ENCODE measurements at regions not wholly inside any gene's neighbourhood (a gene's known extent, or its start where the extent isn't known, plus 50 kb on each side); places are given as distances from the start of the nearest gene placed in this dataset.
"Not testable (repeated sequence)": the region's sequence is repeated elsewhere in the genome, so short reads cannot be mapped to it uniquely, and the experiment has no call there.

DNA sequence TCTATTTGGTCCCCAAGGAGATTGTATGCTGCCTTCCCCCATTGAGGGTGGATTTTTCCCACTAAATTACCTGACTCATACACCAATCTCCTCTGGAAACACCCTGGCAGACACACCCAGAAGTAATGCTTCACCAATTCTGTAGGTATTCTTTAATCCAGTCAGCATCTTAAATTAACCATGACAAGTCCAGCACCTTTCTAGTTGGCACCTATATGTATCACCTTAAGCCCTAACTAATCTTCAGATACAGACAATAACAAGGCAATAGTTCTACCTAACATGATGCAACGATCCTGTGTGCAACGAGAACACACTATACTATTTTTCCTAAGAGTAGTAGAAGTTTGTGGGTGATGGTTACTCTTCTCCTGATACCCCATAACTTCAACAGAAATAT, 473.3 kb upstream of the NPAP1 start:
- DNase-seq: not testable (repeated sequence)

DNA sequence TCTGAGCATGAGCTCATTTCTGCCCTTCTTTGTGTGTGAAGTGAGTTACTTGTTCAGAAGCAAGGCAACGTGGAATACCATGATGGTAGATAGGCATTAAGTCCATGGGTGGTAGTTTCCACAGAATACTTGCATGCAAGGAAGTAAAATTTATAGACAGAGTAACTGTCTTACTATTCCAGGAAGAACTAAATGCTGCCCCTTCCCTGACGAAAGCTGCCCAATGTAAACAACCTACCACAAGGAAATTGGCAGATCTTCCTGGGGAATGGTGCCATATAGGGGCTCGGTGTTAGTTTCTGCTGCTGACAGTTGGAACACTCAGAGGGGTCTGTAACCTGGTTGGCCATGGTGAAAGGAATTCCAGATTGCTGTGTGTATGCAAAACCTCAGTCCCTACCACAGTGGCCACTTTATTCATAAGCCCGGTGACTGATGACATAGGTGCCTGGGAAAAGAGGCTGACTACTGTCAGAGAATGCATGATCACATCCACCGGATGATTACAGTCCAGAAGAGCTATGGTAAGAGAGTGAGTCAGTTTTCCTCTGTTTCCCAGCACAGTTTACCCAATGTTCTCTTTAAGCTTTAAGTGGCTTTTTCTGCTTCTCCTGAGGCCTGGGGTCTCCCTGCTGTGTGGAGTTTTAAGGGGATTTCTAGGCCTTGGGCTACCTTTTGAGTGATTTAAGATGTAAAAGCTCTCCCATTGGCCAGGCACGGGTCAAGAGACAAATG, 463.7 kb upstream of the NPAP1 start:
- not testable (repeated sequence) for DNase-seq

DNA sequence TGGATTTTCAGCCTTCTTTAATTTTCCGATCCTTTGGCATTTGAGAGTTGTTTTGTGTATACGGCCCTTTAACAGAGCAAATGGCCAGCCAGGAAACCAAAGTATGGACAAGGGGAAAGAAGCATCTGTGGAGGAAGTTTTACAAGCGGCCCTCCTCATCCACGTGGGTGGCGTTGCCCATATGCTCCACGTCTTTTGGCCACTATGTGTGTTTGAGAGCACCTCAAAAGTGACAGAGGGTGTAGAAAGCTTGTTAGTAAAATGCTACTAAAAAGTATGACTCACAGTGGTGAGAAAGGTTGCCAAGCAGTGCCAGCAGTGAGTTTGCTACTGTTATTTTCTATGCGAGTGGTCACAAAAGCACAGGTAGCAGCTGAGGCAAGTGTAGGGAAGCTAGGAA, 451.8 kb upstream of the NPAP1 start:
- no peak for DNase-seq

DNA sequence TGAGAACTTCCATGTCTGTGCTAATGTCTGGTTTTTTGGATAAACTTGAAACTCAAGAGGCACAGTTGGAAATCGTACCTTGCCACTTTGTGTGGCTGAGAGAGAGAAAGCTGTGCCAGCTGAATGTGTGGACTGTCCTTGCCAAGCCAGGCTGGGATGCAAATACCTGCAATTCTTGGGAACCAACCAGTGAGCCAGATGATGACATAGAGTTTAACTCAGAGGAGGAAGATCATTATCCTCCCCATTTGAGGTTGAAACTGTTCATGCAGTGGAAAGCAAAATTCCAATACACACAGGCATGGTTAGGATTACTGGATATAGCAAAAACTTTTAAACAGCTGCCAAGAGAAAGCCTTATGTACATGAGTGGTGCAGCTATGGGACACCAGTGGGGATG, 451.4 kb upstream of the NPAP1 start:
- no peak for DNase-seq

DNA sequence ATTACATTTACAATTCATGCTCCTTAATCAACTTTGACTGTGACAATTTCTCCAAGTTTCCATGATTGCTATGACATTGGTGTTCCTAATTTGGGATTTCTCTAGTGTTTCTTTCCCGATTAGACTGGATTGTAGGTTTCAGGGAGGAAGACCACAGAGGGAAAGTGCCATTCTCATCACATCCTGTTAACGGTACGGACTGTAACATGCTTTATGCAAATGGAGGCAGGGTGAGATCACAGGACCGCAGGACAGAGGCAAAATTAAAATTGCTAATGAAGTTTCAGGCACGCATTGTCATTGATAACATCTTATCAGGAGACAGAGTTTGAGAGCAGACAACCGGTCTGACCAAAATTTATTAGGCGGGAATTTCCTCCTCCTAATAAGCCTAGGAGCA, 446.7 kb upstream of the NPAP1 start:
- DNase-seq: not testable (repeated sequence)

DNA sequence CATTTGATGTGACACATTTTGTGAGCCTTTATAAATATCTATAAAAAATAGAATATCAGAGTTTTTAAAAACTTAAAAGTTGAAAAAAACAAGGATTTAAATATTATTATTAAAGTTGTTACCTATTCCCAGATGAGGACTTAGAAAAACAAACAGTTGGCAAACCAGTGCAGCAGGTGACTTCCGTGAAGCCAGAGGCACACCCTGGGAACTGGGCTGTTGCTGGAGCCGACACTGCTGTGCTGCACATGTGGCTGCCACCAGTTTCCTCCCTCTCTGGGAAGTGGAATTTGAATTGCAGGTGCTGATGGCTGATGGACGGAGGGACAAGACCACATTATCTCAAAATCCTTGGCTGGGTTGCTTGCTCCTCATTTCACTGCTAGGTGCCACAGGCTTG, 442.4 kb upstream of the NPAP1 start:
- not testable (repeated sequence) for DNase-seq

DNA sequence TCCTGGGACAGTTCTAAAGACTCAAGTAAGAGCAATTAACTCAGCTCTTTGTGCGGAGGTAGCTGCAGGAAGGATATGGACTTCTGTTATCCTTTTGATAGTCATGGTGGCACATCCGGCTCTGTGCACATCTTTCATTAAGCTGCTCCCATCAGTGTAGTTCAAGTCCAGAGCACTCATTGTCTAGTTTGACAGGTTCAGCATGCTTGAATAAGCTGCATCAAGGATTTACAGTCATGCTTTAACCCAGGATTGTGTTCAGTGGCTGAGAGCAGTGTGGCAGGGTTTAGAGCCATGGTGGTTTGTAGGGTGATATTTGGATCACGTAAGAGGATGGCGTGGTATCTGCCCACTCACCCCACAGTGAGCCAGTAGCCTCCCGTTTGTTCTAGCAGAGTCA, 435.0 kb upstream of the NPAP1 start:
- not testable (repeated sequence) for DNase-seq

DNA sequence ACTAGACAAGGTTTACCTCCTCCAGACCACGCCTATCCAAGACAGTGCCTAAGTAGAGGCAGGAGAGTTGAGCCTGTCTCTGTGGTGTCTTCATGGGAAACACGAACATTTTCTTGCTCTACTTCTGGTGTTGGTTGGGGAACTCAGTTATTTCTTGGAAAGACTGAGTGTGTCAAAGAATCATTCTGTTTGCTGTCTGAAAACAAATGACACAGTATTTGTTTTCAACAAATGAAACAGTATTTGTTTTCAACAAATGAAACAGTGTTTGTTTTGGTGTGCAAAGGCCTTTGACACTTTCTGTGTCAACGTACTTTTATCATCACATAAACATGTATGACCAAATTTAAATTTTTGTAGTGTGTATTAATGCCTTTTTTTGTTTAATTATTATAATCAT, 416.5 kb upstream of the NPAP1 start:
- not testable (repeated sequence) for DNase-seq

DNA sequence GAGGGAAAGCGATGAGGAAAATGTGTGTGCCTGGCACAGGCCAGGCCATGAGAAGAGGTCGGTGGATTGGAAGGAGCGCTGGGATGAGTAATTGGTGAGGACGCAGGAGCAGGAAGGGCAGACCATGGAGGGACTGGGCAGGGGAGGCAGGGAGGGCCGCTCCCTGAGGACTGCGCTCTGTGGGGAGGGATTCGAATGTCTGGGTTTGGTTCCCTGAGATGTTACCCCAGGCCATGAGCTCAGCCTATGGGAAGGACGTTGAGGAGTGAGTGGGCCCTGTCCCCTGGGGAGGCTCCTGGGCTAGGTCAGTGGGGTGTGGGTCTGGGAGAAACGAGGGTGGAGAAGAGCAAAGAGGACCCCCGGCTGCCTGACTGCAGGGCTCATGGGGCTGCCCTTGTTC, 415.2 kb upstream of the NPAP1 start:
- not testable (repeated sequence) for DNase-seq

DNA sequence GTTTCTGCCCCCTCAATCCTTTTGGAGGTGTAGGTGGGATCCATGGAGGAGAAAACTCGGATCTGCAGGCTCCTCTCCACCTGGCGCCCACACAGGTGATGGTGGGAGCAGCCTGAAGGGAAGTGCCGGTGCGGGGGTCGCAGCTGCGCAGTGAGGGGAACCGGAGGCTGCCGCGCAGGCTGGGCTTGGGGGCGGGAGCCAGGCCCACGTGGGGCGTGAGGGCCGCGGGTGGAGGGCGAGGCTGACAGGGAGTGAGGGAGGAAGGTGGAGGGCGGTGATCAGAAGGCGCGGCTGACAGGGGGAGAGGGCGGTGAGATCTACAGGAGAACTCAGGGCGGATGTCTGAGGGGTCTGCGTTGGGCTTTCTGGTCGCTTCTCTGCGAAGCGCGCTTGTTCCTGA, 414.7 kb upstream of the NPAP1 start:
- not testable (repeated sequence) for DNase-seq

DNA sequence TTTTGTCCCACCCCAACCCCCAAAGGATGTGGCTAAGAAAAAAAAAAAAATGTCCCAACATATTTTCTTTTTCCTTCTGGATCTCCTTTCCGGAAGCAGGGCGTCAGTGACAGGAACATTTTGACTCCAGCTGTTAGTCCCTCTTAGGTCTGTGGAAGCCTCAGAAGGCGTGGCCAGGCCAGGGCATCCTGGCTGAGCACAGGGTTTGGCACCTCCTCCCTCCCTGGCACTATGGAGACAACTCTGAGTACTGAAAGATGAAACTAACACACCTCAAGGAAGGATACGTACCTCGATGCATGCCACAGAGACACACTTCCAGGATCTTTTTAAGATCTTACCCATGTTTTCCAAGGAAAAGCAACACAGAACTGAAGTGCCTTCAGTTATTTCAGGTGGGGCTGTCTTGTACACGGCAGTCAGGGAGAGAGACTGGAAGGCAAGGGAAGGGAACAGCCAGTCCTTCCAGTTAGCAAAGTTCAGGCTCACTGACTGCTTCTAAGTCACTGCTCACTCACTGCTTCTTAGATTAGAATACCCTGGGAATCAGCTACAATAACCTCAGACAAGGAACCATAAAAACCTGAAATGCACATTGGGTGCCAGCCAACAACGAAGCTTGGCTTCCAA, 406.9 kb upstream of the NPAP1 start:
- not testable (repeated sequence) for DNase-seq

DNA sequence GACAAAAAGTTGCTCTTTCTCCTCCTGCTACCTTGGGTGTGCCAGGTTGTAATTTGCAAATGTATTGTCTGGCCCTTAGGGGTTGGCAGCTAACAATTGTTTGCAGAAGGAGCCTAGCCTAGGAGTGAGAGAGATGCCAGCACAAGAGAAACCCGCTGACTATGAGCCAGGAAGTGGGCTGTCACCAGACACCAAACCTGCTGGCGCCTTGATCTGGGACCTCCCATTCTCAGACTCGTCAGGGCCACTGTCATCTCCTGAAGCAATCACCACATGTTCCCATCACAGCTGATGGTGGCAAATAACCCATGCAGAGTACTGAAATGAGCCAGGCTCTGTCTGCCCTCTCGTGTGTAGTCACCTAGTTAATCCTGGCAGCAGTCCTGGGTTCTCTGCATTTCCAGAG, 406.4 kb upstream of the NPAP1 start:
- DNase-seq: no peak

DNA sequence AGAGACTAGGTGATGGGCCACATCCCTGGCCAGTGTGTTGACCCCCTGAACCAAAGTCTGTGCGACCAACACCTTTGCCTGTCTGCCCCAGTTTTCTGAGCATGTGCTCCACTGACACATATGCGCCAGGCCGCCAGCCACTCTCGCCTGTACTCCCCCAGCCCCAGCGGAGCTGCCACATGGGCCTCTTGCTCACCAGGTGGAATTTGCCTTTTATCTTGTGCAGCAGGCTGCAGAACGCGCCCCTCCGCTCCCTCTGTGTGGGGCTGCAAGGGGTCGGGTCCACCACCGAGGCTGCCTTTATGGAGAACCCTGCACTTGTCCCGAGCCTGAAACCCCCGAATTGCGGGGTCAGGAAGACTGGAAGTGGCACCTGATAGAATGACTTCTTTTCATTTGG, 405.7 kb upstream of the NPAP1 start:
- no peak for DNase-seq

DNA sequence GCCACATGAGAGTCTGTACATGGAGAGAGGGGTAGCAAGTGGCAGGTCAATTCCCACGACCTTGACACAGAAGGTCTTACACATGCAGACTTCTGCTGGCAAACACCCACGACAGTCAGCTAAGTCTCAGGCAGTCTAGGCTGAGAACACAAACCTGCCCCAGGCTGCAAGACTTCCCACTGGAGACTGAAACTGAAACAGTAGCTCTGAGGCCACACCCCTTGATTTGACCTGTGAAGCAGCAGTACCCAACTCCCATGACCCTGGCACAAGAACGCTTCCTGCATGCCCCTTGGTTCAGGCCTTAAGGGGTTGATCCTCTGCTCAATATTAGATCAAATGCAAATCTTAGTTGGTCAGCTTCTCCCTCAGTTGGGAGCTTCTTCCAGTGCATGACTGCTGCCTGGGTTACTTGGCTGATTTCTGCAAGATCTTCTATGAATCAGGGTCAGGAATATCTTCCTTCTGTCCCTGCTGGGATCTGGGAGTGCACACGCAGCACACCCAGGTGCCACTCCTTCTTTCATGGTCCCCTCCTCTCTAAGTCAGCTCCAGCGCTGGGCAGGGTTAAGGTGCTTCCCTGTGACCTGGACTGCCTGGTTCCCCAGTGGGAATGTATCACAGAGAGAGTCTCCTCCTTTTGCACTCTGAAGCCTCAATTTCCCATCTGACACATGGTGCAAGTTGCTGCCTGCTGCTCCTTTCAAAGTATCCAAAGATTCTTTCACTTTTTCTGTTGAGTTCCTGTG, 403.9 kb upstream of the NPAP1 start:
- not testable (repeated sequence) for DNase-seq

DNA sequence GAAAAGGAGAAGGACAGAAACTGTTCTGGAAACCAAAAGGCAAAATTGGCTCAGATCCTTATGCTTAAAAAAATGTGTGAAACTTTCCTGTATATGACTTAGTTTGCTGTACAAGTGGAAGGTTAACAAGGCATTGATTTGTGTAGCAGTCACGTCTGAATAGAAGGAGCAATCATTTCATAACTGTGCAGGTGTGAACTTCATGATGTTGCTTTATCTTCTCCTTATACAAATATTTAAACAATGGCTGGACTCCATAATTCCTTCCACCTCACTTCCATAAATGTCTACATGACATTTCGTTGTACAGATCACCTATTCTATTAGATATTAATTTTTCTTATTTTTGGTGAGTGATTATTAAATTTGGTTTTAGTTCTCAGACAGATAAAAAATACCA, 382.7 kb upstream of the NPAP1 start:
- DNase-seq: no peak

DNA sequence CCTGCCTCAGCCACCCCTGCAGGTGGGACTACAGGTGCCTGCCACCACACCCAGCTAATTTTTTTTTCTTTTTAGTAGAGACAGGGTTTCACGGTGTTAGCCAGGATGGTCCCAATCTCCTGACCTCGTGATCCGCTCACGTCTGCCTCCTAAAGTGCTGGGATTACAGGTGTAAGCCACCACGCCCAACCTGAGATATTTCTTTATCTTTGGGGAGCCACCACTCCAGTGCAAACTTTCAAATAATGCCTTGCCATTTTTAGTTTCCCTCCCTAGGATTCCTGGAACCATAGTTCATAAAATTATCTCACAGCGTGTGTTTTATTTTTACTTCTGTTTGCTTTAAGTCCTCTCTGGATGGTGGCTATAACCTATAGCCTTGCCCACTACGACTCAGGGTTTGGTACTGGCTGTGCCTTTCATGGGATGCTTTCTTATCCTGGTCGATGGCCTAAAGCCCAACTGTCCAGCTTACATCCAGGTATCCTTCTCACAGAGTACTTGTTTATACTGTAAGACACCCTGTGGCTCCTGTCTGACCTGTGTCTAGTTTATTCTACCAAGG, 374.7 kb upstream of the NPAP1 start:
- not testable (repeated sequence) for DNase-seq

DNA sequence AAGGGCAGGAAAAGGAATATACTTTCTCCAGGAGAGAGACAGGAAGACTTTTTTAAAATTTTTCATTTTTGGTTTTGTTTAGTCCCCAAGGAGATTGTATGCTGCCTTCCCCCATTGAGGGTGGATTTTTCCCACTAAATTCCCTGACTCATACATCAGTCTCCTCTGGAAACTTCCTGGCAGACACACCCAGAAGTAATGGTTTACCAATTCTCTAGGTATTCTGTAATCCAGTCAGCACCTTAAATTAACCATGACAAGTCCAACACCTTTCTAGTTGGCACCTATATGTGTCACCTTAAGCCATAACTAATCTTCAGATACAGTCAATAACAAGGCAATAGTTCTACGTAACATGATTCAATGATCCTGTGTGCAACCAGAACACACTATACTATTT, 373.6 kb upstream of the NPAP1 start:
- DNase-seq: not testable (repeated sequence)

DNA sequence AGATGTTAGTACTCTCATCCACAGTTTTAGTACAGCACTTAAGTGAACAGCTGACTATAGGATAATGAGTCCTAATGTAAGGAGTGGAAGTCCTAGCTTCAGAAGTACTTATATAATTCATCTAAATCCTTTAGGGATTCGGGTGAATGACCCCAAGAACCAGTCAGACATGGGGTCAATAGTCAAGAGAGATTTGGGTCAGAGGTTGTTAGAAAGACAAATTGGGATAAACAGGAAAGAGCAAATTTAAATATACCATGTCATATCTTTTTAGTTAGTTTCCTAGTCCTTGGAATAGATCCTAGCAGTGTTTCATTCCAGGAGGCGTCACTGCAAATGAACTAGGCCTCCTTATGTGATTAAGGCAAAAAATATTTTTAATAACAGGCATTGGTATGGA, 370.8 kb upstream of the NPAP1 start:
- DNase-seq: not testable (repeated sequence)

DNA sequence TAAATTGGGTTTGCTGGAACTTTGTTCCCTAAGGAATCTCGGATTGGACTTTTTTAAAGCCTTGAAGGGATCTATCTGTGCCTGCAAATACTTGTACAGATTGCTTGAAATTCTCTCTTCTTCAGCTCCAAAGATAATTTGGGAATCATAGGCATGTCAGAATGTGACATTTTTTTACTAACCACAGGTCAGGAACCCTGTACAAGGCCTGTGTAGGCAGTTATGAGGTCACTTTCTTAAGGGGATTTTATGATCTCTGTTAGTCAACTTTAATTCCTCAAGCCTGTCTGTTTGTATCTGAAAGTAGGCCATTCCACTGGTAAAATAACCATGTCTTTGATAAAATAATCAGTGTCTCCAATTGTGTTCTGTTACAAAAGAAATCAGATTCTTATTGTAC, 369.9 kb upstream of the NPAP1 start:
- DNase-seq: not testable (repeated sequence)

DNA sequence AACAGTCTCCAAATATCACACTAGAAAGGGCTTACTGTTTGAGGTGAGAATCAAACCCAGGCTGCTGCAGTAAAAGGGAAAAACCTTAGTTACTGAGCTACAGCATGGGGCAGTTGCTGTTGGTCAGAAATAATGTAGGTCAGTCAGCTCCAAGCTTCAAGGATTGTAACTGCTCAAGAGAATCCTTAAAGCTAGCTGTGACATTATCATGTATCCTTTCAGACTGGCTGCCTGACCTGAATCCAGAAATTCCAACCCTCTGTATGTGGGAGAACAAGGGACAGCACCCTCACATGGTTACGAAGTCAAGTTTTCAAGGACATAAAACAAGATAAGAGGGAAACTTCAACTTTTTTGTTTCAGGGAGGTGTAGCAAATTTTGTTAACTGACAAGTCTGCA, 365.9 kb upstream of the NPAP1 start:
- not testable (repeated sequence) for DNase-seq

DNA sequence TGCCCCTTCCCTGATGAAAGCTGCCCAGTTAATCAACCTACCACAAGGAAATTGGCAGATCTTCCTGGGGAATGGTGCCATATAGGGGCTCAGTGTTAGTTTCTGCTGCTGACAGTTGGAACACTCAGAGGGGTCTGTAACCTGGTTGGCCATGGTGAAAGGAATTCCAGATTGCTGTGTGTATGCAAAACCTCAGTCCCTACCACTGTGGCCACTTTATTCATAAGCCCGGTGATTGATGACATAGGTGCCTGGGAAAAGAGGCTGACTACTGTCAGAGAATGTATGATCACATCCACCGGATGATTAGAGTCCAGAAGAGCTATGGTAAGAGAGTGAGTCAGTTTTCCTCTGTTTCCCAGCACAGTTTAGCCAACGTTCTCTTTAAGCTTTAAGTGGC, 363.9 kb upstream of the NPAP1 start:
- not testable (repeated sequence) for DNase-seq

DNA sequence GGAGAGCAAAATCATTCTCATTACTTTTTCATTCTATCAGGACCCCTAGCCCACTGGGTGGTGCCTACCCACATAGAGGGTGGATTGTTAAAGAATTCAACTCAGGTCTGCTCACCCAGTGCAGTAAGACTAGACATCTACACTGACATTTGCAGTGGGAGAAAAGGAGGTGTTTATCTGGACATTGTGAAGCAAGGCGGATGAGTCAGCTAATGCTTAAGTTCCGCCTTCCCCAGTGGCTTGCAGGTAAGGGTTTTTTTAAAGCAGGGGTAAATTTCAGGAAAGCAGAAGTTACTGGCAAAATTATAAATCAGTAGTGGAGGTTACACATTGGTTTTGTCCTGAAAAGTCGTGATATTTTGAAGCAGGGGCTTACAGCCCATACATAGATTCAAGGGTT, 359.2 kb upstream of the NPAP1 start:
- DNase-seq: not testable (repeated sequence)

DNA sequence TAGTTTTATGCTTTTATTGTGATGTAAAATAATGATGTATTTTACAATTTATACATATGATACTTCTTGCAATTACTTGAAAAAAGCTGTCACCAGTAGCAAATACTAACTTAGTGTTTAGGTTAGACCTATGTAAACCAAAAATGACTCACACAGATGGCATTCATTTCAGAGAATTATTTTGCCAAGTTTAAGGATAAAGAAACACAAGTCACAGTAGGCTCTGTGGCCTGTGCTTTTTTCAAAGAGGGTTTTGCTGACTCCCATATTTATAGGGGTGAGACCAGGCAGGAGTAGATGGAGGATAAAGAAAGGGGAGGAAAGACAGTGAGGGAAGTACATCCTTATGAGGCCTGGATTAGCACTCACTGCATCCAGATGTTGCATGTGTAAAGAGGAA, 356.6 kb upstream of the NPAP1 start:
- no peak for DNase-seq

DNA sequence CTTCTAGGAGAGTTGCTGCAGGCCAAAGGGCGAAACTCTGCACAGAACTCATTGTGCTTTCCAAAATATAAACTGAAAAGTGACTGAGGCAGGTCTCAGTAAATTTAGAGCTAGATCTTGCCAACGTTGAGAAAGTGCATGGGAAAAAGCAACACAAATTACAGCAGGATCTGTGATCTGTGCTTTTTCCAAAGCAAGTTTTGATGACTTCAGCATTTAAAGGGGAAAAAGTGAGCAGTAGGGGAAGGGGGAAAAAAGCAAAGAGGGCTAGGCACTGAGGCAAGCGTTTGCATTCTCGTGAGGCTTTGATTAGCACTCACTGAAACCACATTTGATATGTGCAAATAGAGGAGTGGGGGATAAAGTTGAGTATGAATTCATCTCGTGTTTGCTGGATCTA, 351.5 kb upstream of the NPAP1 start:
- DNase-seq: not testable (repeated sequence)

Data from NCI-H1417 treated with DMSO at 0.1 percent for 48 hours (cell line).